Neural cell (in vitro differentiated cells): ENCODE measurements at regions not wholly inside any gene's neighbourhood (a gene's known extent, or its start where the extent isn't known, plus 50 kb on each side); places are given as distances from the start of the nearest gene placed in this dataset.
"Not testable (repeated sequence)": the region's sequence is repeated elsewhere in the genome, so short reads cannot be mapped to it uniquely, and the experiment has no call there.

Experiments used
- CTCF ChIP-seq: fragments of 450-650 bp; IDR thresholded peaks from 2 replicates; pipeline ENCODE4 v1.5.1; 2014; ENCODE audit warnings: antibody characterized with exemption, mild to moderate bottlenecking, moderate library complexity; ENCODE audit not compliant: poor library complexity, severe bottlenecking
- EP300 ChIP-seq: fragments of 450-650 bp; conservative IDR thresholded peaks from 2 replicates; pipeline ENCODE4 v1.6.1; 2014; ENCODE audit warnings: antibody characterized with exemption, mild to moderate bottlenecking, moderate library complexity; ENCODE audit not compliant: poor library complexity, severe bottlenecking
- EZH2 ChIP-seq: fragments of 200-600, 300-800 bp; shearing (Covaris generic), sonication (generic); IDR thresholded peaks from 2 replicates; pipeline ENCODE4 v1.6.1; 2014; ENCODE audit warnings: antibody characterized with exemption, low read length, borderline replicate concordance, mild to moderate bottlenecking; ENCODE audit not compliant: insufficient read depth, poor library complexity, severe bottlenecking
- POLR2AphosphoS5 ChIP-seq: IDR thresholded peaks from 2 replicates; pipeline ENCODE4 v1.6.1; 2012
- RAD21 ChIP-seq: fragments of 450-650 bp; conservative IDR thresholded peaks from 2 replicates; pipeline ENCODE4 v1.6.1; 2014; ENCODE audit warnings: antibody characterized with exemption, mild to moderate bottlenecking, moderate library complexity
- SMC3 ChIP-seq: fragments of 450-650 bp; conservative IDR thresholded peaks from 2 replicates; pipeline ENCODE4 v1.6.1; 2014; ENCODE audit warnings: antibody characterized with exemption, mild to moderate bottlenecking, moderate library complexity; ENCODE audit not compliant: poor library complexity
- TAF1 ChIP-seq: IDR thresholded peaks from 2 replicates; pipeline ENCODE4 v1.6.1; 2012; ENCODE audit warnings: low read depth
- TF ChIP-seq, protein P1 (sequence below): IDR thresholded peaks from 2 replicates; pipeline ENCODE4 v1.6.1; 2012; ENCODE audit warnings: borderline replicate concordance

GRCh38 chr7:55687252-55687651, 115.0 kb upstream of the VOPP1 start:
- not testable (repeated sequence) for TF ChIP-seq CTCF, EP300, EZH2, SMC3, RAD21, TAF1, POLR2AphosphoS5
- TF ChIP-seq, protein P1, sequence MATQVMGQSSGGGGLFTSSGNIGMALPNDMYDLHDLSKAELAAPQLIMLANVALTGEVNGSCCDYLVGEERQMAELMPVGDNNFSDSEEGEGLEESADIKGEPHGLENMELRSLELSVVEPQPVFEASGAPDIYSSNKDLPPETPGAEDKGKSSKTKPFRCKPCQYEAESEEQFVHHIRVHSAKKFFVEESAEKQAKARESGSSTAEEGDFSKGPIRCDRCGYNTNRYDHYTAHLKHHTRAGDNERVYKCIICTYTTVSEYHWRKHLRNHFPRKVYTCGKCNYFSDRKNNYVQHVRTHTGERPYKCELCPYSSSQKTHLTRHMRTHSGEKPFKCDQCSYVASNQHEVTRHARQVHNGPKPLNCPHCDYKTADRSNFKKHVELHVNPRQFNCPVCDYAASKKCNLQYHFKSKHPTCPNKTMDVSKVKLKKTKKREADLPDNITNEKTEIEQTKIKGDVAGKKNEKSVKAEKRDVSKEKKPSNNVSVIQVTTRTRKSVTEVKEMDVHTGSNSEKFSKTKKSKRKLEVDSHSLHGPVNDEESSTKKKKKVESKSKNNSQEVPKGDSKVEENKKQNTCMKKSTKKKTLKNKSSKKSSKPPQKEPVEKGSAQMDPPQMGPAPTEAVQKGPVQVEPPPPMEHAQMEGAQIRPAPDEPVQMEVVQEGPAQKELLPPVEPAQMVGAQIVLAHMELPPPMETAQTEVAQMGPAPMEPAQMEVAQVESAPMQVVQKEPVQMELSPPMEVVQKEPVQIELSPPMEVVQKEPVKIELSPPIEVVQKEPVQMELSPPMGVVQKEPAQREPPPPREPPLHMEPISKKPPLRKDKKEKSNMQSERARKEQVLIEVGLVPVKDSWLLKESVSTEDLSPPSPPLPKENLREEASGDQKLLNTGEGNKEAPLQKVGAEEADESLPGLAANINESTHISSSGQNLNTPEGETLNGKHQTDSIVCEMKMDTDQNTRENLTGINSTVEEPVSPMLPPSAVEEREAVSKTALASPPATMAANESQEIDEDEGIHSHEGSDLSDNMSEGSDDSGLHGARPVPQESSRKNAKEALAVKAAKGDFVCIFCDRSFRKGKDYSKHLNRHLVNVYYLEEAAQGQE, result not testable (repeated sequence)
